ENCODE measurements at regions not wholly inside any gene's neighbourhood (a gene's known extent, or its start where the extent isn't known, plus 50 kb on each side); places are given as distances from the start of the nearest gene placed in this dataset.

DNA sequence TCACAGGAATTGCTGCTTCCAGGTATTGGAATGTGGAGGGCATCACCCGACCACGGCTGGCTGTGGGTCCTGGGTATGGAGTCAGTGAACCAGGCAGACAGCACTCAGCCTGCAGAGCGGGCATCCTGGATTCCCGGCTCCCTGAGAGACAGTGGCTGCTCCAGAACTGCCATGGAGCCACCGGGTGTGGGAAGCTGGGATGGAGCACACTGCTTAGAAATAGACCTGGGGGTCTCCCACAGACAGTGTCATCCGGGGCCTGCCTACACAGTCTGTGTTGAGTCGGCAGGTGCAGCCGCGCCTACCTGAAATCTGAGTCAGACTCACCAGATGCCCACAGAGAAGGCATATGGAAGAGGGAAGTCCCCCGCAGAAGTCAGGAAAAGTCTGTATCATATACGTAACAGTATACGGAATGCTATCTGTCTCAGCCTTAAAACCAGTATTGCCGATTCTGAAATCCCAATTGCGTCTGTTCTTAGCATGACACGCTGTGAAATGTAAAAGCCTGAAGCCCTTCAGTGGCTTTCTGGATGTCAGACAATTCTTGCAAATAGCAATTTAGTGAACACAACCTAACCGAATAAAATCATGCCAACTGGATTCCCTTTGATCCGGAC, 509.7 kb upstream of the MYT1L start:
- no peak for DNase-seq (ENCODE audit: low spot score)
- Mint-ChIP-seq H3K27ac (ENCODE audit: unreplicated experiment) (no peak overlapping the region), H3K9me3 (ENCODE audit: unreplicated experiment) (no peaks in the 10 kb centered on the region), H3K4me1 (ENCODE audit: unreplicated experiment) (no peaks in the 10 kb centered on the region), H3K27me3 (ENCODE audit: unreplicated experiment) (peaks cover 5% of the 10 kb centered on the region), H3K36me3 (ENCODE audit: low read depth, unreplicated experiment) (peaks cover 8% of the 10 kb centered on the region), H3K4me3 (ENCODE audit: unreplicated experiment) (no peak overlapping the region)
- TF ChIP-seq, protein P1, sequence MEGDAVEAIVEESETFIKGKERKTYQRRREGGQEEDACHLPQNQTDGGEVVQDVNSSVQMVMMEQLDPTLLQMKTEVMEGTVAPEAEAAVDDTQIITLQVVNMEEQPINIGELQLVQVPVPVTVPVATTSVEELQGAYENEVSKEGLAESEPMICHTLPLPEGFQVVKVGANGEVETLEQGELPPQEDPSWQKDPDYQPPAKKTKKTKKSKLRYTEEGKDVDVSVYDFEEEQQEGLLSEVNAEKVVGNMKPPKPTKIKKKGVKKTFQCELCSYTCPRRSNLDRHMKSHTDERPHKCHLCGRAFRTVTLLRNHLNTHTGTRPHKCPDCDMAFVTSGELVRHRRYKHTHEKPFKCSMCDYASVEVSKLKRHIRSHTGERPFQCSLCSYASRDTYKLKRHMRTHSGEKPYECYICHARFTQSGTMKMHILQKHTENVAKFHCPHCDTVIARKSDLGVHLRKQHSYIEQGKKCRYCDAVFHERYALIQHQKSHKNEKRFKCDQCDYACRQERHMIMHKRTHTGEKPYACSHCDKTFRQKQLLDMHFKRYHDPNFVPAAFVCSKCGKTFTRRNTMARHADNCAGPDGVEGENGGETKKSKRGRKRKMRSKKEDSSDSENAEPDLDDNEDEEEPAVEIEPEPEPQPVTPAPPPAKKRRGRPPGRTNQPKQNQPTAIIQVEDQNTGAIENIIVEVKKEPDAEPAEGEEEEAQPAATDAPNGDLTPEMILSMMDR (IDR thresholded peaks at IDR 0.05; ENCODE audit: unreplicated experiment) = no peak

DNA sequence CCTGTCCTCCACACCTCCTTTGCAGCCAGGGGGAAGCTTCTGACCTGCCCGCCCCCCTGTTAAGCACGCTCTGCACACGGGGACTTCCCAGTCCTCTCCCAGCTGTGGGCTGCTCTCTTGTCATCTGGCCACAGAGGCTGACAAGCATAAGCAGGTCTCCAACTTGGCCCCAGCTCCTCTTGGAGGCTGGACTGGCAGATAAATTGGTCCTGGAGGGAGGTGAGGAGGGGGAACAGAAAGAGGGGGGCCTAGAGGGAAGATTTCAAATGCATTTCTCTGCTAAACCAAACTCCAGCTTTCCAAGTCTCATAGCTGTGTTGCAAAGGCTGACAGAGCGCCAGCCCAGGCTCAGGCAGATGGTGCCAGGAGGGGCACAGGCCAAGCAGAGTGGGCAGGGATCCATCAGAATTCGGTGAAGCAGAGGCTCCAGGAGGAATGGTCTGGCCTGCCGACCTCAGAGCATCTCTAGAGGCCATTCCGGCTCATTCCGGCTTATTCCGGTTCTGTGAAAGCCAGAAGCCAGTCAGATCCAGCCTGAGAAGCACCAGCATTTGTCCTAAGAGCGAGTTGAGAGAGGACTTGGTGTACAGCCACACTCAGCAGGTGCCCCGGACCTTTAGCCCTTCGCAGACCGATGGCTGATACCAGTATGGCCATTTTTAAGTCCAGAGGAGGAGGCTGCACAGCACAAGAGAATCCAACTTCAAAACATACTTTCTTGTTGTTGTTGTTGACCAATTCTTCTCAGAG, 508.9 kb upstream of the MYT1L start:
- Mint-ChIP-seq H3K9me3 (ENCODE audit: unreplicated experiment) (no peaks in the 10 kb centered on the region), H3K4me1 (ENCODE audit: unreplicated experiment) (no peaks in the 10 kb centered on the region), H3K36me3 (ENCODE audit: low read depth, unreplicated experiment) (peaks cover 8% of the 10 kb centered on the region), H3K4me3 (ENCODE audit: unreplicated experiment) (no peak overlapping the region), H3K27ac (ENCODE audit: unreplicated experiment) (no peak overlapping the region), H3K27me3 (ENCODE audit: unreplicated experiment) (peaks cover 5% of the 10 kb centered on the region)
- no peak for DNase-seq (ENCODE audit: low spot score)
- TF ChIP-seq, protein P1 (IDR thresholded peaks at IDR 0.05; ENCODE audit: unreplicated experiment) = no peak

DNA sequence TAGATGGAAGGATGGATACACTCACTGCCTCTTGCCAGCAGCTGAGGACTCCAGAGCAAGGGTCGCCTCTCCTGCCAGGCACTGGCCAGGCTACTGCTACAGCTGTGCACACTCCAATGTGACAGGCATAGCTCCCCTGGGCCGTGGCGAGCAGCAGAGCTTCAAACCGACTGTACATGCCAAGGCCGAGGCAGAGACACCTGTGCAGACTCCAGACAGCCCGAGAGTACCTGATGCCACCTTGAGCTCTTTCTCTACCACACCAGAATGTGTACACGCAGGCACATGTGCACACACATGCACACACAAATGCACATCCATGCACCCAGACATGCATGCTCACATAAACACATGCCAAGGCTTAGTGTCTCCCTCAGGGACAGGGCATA, 508.3 kb upstream of the MYT1L start:
- Mint-ChIP-seq H3K27ac (ENCODE audit: unreplicated experiment) (no peak overlapping the region), H3K36me3 (ENCODE audit: low read depth, unreplicated experiment) (peaks cover 8% of the 10 kb centered on the region), H3K9me3 (ENCODE audit: unreplicated experiment) (no peaks in the 10 kb centered on the region), H3K4me1 (ENCODE audit: unreplicated experiment) (no peaks in the 10 kb centered on the region), H3K27me3 (ENCODE audit: unreplicated experiment) (peaks cover 5% of the 10 kb centered on the region), H3K4me3 (ENCODE audit: unreplicated experiment) (no peak overlapping the region)
- TF ChIP-seq, protein P1 (IDR thresholded peaks at IDR 0.05; ENCODE audit: unreplicated experiment) = no peak
- DNase-seq (ENCODE audit: low spot score) = no peak

DNA sequence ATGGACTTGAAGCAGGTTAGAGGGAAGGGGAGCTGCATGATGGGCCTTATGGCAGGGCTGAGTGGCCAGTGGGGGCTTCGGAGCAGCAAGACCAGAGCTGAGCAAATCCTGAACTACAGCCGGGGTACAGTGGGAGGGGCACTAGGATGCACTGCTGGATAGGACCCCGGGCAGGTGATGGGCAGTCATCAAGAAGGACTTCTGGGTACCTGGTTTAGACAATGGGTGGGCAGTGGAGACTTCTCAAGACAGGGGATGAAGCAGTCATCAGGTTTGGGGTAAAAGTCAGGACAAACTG, 507.4 kb upstream of the MYT1L start:
- Mint-ChIP-seq H3K27ac (ENCODE audit: unreplicated experiment) (no peak overlapping the region), H3K9me3 (ENCODE audit: unreplicated experiment) (no peaks in the 10 kb centered on the region), H3K36me3 (ENCODE audit: low read depth, unreplicated experiment) (peaks cover 8% of the 10 kb centered on the region), H3K4me3 (ENCODE audit: unreplicated experiment) (no peak overlapping the region), H3K27me3 (ENCODE audit: unreplicated experiment) (peaks cover 5% of the 10 kb centered on the region), H3K4me1 (ENCODE audit: unreplicated experiment) (no peaks in the 10 kb centered on the region)
- no peak for DNase-seq (ENCODE audit: low spot score)
- TF ChIP-seq, protein P1 (IDR thresholded peaks at IDR 0.05; ENCODE audit: unreplicated experiment) = no peak

DNA sequence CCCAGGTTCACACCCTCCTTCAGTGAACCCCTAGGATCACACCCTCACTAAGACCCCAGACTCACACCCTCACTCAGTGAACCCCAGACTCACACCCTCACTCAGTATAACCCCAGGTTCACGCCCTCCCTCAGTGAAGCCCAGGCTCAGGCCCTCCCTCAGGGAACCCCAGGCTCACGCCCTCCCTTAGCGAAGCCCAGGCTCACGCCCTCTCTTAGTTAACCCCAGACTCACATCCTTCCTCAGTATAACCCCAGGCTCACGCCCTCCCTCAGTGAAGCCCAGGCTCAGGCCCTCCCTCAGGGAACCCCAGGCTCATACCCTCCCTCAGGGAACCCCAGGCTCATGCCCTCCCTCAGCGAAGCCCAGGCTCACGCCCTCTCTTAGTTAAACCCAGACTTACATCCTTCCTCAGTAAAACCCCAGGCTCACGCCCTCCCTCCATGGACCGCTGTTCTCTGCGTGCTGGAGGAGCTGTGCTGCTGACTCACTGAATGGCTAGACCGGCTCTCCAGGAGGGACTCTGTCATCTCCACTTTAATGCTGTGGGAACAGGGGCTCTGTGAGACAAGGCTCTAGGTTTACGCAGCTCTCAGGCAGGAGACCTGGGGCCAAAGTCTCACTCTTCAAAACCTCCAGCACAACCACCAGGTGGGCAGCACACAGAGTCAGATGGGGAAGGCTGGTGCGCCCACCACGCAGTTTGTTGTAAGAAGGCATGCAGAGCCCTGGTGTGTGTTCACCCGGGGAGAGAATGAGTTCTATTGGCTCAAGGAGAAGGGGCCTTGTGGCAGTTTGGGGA, 506.9 kb upstream of the MYT1L start:
- Mint-ChIP-seq H3K36me3 (ENCODE audit: low read depth, unreplicated experiment) (peaks cover 8% of the 10 kb centered on the region), H3K27me3 (ENCODE audit: unreplicated experiment) (peaks cover 5% of the 10 kb centered on the region), H3K4me1 (ENCODE audit: unreplicated experiment) (no peaks in the 10 kb centered on the region), H3K9me3 (ENCODE audit: unreplicated experiment) (no peaks in the 10 kb centered on the region), H3K4me3 (ENCODE audit: unreplicated experiment) (no peak overlapping the region), H3K27ac (ENCODE audit: unreplicated experiment) (no peak overlapping the region)
- no peak for DNase-seq (ENCODE audit: low spot score)
- TF ChIP-seq, protein P1 (IDR thresholded peaks at IDR 0.05; ENCODE audit: unreplicated experiment) = no peak

Measured in endothelial cell (in vitro differentiated cells).